Heart right ventricle (tissue), 16 donors: ENCODE measurements at regions not wholly inside any gene's neighbourhood (a gene's known extent, or its start where the extent isn't known, plus 50 kb on each side); places are given as distances from the start of the nearest gene placed in this dataset.
A peak's percentile ranks its signal among the peaks of the same experiment; 100 is the strongest.

Source experiments
- ATAC-seq, 8 donors: fragments of 200-7000 bp; cut with Tn5 transposase; one replicate each; pipeline ENCODE4 v1.9.1; 2020; ENCODE audit warnings: mild to moderate bottlenecking in 8 of 8, moderate library complexity in 8 of 8, moderate number of reproducible peaks in 1 of 8
- DNase-seq, 2 donors: peaks; one replicate each; pipeline ENCODE4 v3.0.0-alpha.2; 2020
- H3K27ac ChIP-seq, 10 donors: fragments of 200-600 bp; sonication (generic) in 2 of 10; one replicate each; pipeline versions ENCODE4 v1.5.0 to v1.8.0; 2020 to 2022; ENCODE audit warnings: mild to moderate bottlenecking in 3 of 10
- H3K27me3 ChIP-seq, 7 donors: fragments of 200-600 bp; one replicate each; pipeline ENCODE4 v1.8.0; 2021 to 2022; ENCODE audit warnings: mild to moderate bottlenecking in 2 of 7
- H3K36me3 ChIP-seq, 9 donors: fragments of 200-600 bp; sonication (generic) in 1 of 9; one replicate each; pipeline versions ENCODE4 v1.5.0 to v1.8.0; 2020 to 2022; ENCODE audit warnings: mild to moderate bottlenecking in 2 of 9
- H3K4me1 ChIP-seq, 9 donors: fragments of 200-600 bp; sonication (generic) in 1 of 9; one replicate each; pipeline versions ENCODE4 v1.5.0 to v1.8.0; 2020 to 2022; ENCODE audit warnings: mild to moderate bottlenecking in 4 of 9
- H3K4me3 ChIP-seq, 10 donors: fragments of 200-600 bp; sonication (generic) in 2 of 10; one replicate each; pipeline versions ENCODE4 v1.5.0 to v1.8.0; 2020 to 2022; ENCODE audit warnings: mild to moderate bottlenecking in 7 of 10, moderate library complexity in 2 of 10
- H3K9me3 ChIP-seq, 11 donors: fragments of 200-600 bp in 10 of 11; sonication (generic) in 2 of 11; one replicate each; pipeline versions ENCODE4 v1.5.0 to v1.8.0; 2013 to 2022; ENCODE audit warnings: mild to moderate bottlenecking in 2 of 11, control low read depth in 1 of 11, moderate library complexity in 1 of 11
- WGBS, 2 donors: extraction: QIAGEN DNeasy Blood & Tissue Kit; methylation state at CpG; one replicate each; pipeline ENCODE4 v1.1.7; 2013; ENCODE audit warnings: inconsistent platforms in 1 of 2; 5-methylcytosine and 5-hydroxymethylcytosine counted together
- intact Hi-C, 10 donors: fragments of 100-400 bp; cut with DNase I; formaldehyde crosslinking; loops; one replicate each; pipeline versions ENCODE4 v1.11.1 to v1.14.2; 2022
- TF ChIP-seq, protein P1 (sequence below), 9 donors: fragments of 200-600 bp; sonication (generic) in 2 of 9; IDR thresholded peaks; one replicate each; pipeline versions ENCODE4 v1.5.0 to v1.8.0; 2021 to 2022; ENCODE audit warnings: antibody characterized with exemption in 9 of 9, mild to moderate bottlenecking in 5 of 9, moderate library complexity in 1 of 9
- donor health status: Arrhythmogenic right ventricular cardiomyopathy.
- donor health status: ischemic (EF 13 %, LVEDD 7.1; RV severe dilation, severe dysfunction).
- donor health status: healthy with polysubstance abuse.
- donor health status: DM: no; HTN: yes; CAD: no.
- donor health status: DM: no; HTN: no; CAD: no.
- donor health status: ischemic (EF 25% LVEDD 6.9; RV normal size, moderate dysfunction).
- donor health status: ischemic (EF 25% LVEDD 5.7; RV mildly dilated, moderate dysfunction).
- donor health status: healthy.
- donor health status: DM: yes; HTN: yes; CAD: no.
- donor health status: Ischemic cardiomyopathy.
- donor health status: ischemic (EF 35%, LVEDD 5.7; RV mildly dilated, moderate dysfunction).
- donor health status: nonischemic (EF 11% LVEDD 7.7; RV severe dilation, severe dysfunction).
- donor health status: DM: yes; HTN: yes; CAD: no.
- donor health status: PGD.
- donor health status: ischemic (EF 29% LVEDD 5.4; RV normal size, mild dysfunction).
- donor health status: nonischemic (EF 23%, LVEDD 6.1; RV moderate dilation, normal function).

DNA sequence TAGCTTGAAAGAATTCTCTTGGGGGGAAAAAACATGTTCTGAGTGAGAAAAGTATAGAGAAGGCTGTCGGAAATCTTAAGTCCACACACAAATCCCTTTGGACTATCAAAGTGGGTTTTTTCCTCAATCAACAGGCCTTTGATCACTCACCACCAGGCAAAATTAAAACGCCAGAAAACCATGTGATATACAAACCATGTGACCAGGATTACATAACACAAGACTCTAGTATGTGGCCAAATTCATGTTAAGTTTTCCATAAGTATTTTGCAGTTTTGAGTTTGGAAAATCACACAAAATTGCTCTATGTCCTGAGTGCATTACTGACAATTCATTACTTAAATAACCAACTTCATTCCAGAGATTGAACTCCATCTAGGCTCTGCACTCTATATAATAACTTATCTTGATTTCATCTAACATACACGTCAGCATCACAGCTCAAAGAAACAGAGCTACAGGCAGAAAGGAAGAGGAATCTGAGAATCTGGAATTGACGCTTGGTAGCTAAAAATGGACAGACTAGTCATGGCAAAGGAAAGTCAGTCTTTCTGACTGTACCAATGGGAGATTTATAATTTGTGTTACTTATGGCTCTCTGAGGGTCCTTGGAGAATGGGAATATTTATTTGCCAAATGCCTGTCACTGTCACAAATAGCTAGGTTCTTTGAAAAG lies 383.5 kb downstream of the SFMBT2 start:
- peaks cover 0 to 22% (median 0%) of the 10 kb centered on the region in 9 donors for H3K4me1 ChIP-seq
- intact Hi-C loops, result no loop called here
- no peak overlapping the region for H3K4me3 ChIP-seq
- WGBS, 2 donors, result 56 to 60% methylated on average over 4 of the region's 4 CpGs
- H3K27ac ChIP-seq, result peak overlapping the region in 1 of 10 donors; percentile 14
- DNase-seq (no peak), ATAC-seq (no peak)
- H3K9me3 ChIP-seq, result peaks cover 0 to 19% (median 7%) of the 10 kb centered on the region in 11 donors
- H3K27me3 ChIP-seq, result no peaks in the 10 kb centered on the region
- no peaks in the 10 kb centered on the region for H3K36me3 ChIP-seq
- TF ChIP-seq, protein P1, sequence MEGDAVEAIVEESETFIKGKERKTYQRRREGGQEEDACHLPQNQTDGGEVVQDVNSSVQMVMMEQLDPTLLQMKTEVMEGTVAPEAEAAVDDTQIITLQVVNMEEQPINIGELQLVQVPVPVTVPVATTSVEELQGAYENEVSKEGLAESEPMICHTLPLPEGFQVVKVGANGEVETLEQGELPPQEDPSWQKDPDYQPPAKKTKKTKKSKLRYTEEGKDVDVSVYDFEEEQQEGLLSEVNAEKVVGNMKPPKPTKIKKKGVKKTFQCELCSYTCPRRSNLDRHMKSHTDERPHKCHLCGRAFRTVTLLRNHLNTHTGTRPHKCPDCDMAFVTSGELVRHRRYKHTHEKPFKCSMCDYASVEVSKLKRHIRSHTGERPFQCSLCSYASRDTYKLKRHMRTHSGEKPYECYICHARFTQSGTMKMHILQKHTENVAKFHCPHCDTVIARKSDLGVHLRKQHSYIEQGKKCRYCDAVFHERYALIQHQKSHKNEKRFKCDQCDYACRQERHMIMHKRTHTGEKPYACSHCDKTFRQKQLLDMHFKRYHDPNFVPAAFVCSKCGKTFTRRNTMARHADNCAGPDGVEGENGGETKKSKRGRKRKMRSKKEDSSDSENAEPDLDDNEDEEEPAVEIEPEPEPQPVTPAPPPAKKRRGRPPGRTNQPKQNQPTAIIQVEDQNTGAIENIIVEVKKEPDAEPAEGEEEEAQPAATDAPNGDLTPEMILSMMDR (IDR thresholded peaks at IDR 0.05), result no peak

GRCh38 chr10:7026818-7027217 lies 384.0 kb downstream of the SFMBT2 start:
- Histone ChIP-seq H3K36me3 (no peaks in the 10 kb centered on the region), H3K4me1 (peaks cover 0 to 22% (median 0%) of the 10 kb centered on the region in 9 donors), H3K27me3 (no peaks in the 10 kb centered on the region), H3K4me3 (no peak overlapping the region), H3K9me3 (peaks cover 0 to 21% (median 8%) of the 10 kb centered on the region in 11 donors), H3K27ac (no peak overlapping the region)
- ATAC-seq (no peak), DNase-seq (no peak)
- intact Hi-C loops, result no loop called here
- TF ChIP-seq, protein P1 (IDR thresholded peaks at IDR 0.05), result no peak
- WGBS, 2 donors, result 88 to 89% methylated on average over 4 of the region's 4 CpGs

DNA sequence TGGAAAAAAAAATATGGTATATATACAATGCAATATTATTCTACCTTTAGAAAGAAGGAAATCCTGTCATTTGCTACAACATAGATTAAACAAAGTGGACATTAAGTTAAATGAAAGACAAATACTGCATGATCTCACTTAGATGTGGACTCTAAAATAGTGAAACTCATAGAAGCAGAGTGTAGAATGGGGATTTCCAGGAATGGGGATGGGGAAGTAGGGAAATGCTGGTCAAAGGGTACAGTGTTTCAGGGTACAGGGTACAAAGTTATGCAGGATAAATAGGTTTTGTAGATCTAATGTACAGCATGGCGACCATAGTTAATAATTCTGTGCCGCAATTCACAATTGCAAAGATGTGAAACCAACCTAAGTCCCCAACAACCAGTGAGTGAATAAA lies 385.5 kb downstream of the SFMBT2 start:
- Histone ChIP-seq H3K4me3 (no peak overlapping the region), H3K27ac (no peak overlapping the region), H3K27me3 (no peaks in the 10 kb centered on the region), H3K36me3 (no peaks in the 10 kb centered on the region), H3K4me1 (peaks cover 0 to 22% (median 0%) of the 10 kb centered on the region in 9 donors), H3K9me3 (peaks cover 0 to 22% (median 8%) of the 10 kb centered on the region in 11 donors)
- DNase-seq, result no peak
- TF ChIP-seq, protein P1 (IDR thresholded peaks at IDR 0.05), result no peak
- 95 to 97% methylated on average over 2 of the region's 2 CpGs for WGBS, 2 donors
- no peak for ATAC-seq
- intact Hi-C loops, result no loop called here

DNA sequence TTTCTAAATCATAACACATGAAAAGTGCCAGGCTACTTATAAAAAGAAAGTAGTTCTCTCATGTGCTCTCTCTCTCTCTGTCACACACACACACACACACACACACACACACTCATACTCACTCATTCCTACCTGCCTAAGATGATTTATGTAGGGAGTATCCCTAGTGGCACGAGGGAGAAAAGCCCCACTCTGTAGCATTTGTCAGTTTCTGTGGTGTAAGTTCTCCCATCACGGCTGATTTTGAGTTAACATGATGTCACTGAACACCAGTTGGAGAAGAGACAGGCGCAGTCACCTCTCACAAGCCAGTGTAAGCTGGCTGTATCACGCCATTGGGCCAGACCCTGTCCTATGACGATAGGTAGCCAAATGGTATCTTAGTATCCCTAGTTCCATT lies 395.4 kb downstream of the SFMBT2 start:
- Histone ChIP-seq H3K4me1 (no peaks in the 10 kb centered on the region), H3K27ac (no peak overlapping the region), H3K36me3 (no peaks in the 10 kb centered on the region), H3K27me3 (no peaks in the 10 kb centered on the region), H3K9me3 (peaks cover 0 to 19% (median 0%) of the 10 kb centered on the region in 11 donors), H3K4me3 (no peak overlapping the region)
- DNase-seq (no peak), ATAC-seq (no peak)
- 58 to 60% methylated on average over 5 of the region's 5 CpGs for WGBS, 2 donors
- intact Hi-C loops, result no loop called here
- TF ChIP-seq, protein P1 (IDR thresholded peaks at IDR 0.05), result no peak
